NCI-H1105 (cell line): ENCODE measurements at regions not wholly inside any gene's neighbourhood (a gene's known extent, or its start where the extent isn't known, plus 50 kb on each side); places are given as distances from the start of the nearest gene placed in this dataset.
"Not testable (repeated sequence)": the region's sequence is repeated elsewhere in the genome, so short reads cannot be mapped to it uniquely, and the experiment has no call there.

Experiments used
- DNase-seq: peaks from one replicate; lab custom pipeline; 2025; lab: John Stamatoyannopoulos, UW

- peak; percentile 16 for DNase-seq
These were observed 136.3 kb downstream of the LY86 start for GRCh38 chr6:6724539-6725467.

GRCh38 chr6:6725468-6726209 lies 137.1 kb downstream of the LY86 start:
- DNase-seq = no peak

GRCh38 chr6:6728169-6728941 lies 139.8 kb downstream of the LY86 start:
- DNase-seq = no peak

GRCh38 chr6:6729971-6730370 lies 141.5 kb downstream of the LY86 start:
- DNase-seq = no peak

- no peak for DNase-seq
These were observed 142.3 kb downstream of the LY86 start for GRCh38 chr6:6730831-6731230.

- no peak for DNase-seq
These were observed 146.3 kb downstream of the LY86 start for GRCh38 chr6:6734479-6735465.

GRCh38 chr6:6736791-6737654 lies 148.5 kb downstream of the LY86 start:
- DNase-seq = no peak

GRCh38 chr6:6737671-6738070 lies 149.2 kb downstream of the LY86 start:
- DNase-seq = no peak

- DNase-seq = no peak
These were observed 149.6 kb downstream of the LY86 start for GRCh38 chr6:6738108-6738507.

GRCh38 chr6:6738922-6739716 lies 150.6 kb downstream of the LY86 start:
- no peak for DNase-seq

- no peak for DNase-seq
These were observed 152.1 kb downstream of the LY86 start for GRCh38 chr6:6740595-6740994.

- DNase-seq = no peak
These were observed 152.7 kb downstream of the LY86 start for GRCh38 chr6:6741264-6741663.

GRCh38 chr6:6742535-6742934 lies 154.0 kb downstream of the LY86 start:
- no peak for DNase-seq

- no peak for DNase-seq
These were observed 156.0 kb downstream of the LY86 start for GRCh38 chr6:6744551-6744950.

GRCh38 chr6:6745637-6746332 lies 157.3 kb downstream of the LY86 start:
- DNase-seq = not testable (repeated sequence)

- DNase-seq = no peak
These were observed 157.9 kb downstream of the LY86 start for GRCh38 chr6:6746333-6746969.

- DNase-seq = no peak
These were observed 158.4 kb downstream of the LY86 start for GRCh38 chr6:6746970-6747338.

- no peak for DNase-seq
These were observed 158.9 kb downstream of the LY86 start for GRCh38 chr6:6747371-6747770.
